ENCODE measurements at regions not wholly inside any gene's neighbourhood (a gene's known extent, or its start where the extent isn't known, plus 50 kb on each side); places are given as distances from the start of the nearest gene placed in this dataset.

DNA sequence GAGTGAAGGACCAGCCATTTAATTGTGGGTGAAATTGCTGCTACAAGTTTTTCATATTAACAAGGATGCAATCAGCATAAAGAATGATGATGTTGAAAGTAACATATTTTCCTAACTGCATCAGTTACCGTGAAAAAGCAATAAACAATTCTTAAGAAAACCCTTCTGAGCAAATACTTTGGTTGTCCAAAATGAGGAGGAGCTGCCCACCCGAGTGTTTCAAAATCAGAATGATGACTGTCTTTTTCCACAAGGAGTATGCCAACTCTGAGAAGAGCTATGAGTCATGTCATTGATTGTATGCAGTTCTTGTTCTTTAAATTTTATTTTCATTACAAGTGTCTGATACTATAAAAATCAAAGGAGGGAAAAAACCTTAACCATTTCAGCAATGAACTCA is 470.5 kb downstream of the COL12A1 start:
- no peak for DNase-seq (ENCODE audit: low spot score)
- Mint-ChIP-seq H3K27ac (ENCODE audit: unreplicated experiment) (peak overlapping the region; percentile 92), H3K27me3 (ENCODE audit: low read depth) (no peaks in the 10 kb centered on the region), H3K4me1 (ENCODE audit: low read depth) (peaks cover 60% of the 10 kb centered on the region), H3K36me3 (ENCODE audit: low read depth) (peaks cover 10% of the 10 kb centered on the region), H3K4me3 (ENCODE audit: unreplicated experiment) (no peak overlapping the region), H3K9me3 (ENCODE audit: low read depth) (peaks cover 17% of the 10 kb centered on the region)
- TF ChIP-seq, protein P1, sequence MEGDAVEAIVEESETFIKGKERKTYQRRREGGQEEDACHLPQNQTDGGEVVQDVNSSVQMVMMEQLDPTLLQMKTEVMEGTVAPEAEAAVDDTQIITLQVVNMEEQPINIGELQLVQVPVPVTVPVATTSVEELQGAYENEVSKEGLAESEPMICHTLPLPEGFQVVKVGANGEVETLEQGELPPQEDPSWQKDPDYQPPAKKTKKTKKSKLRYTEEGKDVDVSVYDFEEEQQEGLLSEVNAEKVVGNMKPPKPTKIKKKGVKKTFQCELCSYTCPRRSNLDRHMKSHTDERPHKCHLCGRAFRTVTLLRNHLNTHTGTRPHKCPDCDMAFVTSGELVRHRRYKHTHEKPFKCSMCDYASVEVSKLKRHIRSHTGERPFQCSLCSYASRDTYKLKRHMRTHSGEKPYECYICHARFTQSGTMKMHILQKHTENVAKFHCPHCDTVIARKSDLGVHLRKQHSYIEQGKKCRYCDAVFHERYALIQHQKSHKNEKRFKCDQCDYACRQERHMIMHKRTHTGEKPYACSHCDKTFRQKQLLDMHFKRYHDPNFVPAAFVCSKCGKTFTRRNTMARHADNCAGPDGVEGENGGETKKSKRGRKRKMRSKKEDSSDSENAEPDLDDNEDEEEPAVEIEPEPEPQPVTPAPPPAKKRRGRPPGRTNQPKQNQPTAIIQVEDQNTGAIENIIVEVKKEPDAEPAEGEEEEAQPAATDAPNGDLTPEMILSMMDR (IDR thresholded peaks at IDR 0.05): no peak

- H3K9me3 Mint-ChIP-seq (ENCODE audit: low read depth): peaks cover 17% of the 10 kb centered on the region
Measured at GRCh38 chr6:74734901-74735300, 471.0 kb downstream of the COL12A1 start.

DNA sequence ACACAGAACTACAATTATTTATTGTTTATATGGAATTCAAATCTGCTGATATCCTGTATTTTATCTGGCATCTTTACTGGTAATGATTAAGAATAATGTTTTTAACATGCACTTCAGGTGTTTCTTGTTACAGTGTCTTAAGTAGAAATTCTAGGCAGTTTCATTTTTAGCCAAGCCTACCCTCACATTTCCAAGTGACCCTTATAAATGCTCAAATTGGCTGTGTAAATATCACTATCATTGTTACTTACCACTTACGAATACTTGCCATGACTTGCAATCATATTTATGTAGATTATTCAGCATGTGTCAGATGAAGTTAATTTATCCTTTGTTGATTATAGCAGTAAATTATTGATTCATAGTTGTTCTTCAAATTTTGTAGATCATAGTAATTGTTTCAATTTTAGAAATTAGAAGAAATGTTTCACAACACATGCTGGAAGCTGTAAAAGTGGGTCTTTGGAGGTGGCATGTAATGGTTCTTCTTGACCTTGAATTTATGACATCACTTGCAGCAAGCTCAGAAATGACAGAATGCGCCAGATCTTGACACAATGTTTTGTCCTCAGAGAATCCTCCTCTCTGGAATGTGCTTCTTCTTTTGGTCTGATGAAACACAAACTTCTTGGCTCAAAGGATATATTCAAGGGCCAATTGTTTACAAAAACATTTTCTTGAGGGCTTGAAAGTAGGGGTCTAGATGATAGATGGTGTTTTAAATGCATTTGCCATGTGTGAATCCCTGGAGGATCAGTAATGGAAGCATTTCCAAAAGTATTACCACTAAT is 471.8 kb downstream of the COL12A1 start:
- no peak for DNase-seq (ENCODE audit: low spot score)
- Mint-ChIP-seq H3K27ac (ENCODE audit: unreplicated experiment) (peak overlapping the region; percentile 92), H3K27me3 (ENCODE audit: low read depth) (no peaks in the 10 kb centered on the region), H3K4me1 (ENCODE audit: low read depth) (peaks cover 65% of the 10 kb centered on the region), H3K36me3 (ENCODE audit: low read depth) (peaks cover 10% of the 10 kb centered on the region), H3K9me3 (ENCODE audit: low read depth) (peaks cover 17% of the 10 kb centered on the region), H3K4me3 (ENCODE audit: unreplicated experiment) (no peak overlapping the region)
- TF ChIP-seq, protein P1 (IDR thresholded peaks at IDR 0.05): no peak

More at GRCh38 chr6:74734901-74735300, 471.0 kb downstream of the COL12A1 start:
- H3K36me3 Mint-ChIP-seq (ENCODE audit: low read depth): peaks cover 10% of the 10 kb centered on the region
- H3K4me3 Mint-ChIP-seq (ENCODE audit: unreplicated experiment): no peak overlapping the region
- H3K27me3 Mint-ChIP-seq (ENCODE audit: low read depth): no peaks in the 10 kb centered on the region
- TF ChIP-seq, protein P1 (IDR thresholded peaks at IDR 0.05): no peak
- H3K4me1 Mint-ChIP-seq (ENCODE audit: low read depth): peaks cover 64% of the 10 kb centered on the region
- DNase-seq (ENCODE audit: low spot score): no peak
- peak overlapping the region; percentile 92 for H3K27ac Mint-ChIP-seq (ENCODE audit: unreplicated experiment)

- TF ChIP-seq, protein P1 (IDR thresholded peaks at IDR 0.05): no peak
- no peak for DNase-seq (ENCODE audit: low spot score)
- H3K4me1 Mint-ChIP-seq (ENCODE audit: low read depth): peaks cover 77% of the 10 kb centered on the region
- peak overlapping the region; percentile 92 for H3K27ac Mint-ChIP-seq (ENCODE audit: unreplicated experiment)
- H3K4me3 Mint-ChIP-seq (ENCODE audit: unreplicated experiment): no peak overlapping the region
- peaks cover 11% of the 10 kb centered on the region for H3K9me3 Mint-ChIP-seq (ENCODE audit: low read depth)
- peaks cover 5% of the 10 kb centered on the region for H3K36me3 Mint-ChIP-seq (ENCODE audit: low read depth)
- no peaks in the 10 kb centered on the region for H3K27me3 Mint-ChIP-seq (ENCODE audit: low read depth)
Measured at GRCh38 chr6:74731931-74732330, 473.9 kb downstream of the COL12A1 start.

DNA sequence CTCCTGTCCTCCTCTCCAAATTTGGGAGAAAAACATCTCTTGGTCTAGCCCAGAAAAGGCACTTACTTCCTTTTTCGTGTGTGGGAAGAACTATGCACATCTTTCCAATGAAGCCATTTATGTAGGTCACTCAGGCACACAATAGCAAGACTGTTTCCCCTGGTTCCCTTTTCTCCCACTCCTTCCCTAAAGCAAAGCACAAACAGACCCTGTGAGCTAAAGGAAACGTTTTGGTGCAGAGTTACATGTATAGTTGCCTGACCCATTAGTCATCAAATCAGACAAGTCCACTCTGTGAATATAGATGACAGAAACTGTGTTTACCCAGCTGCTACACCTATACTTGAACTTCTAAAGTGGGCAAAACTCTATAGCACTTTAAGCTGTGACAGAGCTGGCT is 474.6 kb downstream of the COL12A1 start:
- Mint-ChIP-seq H3K9me3 (ENCODE audit: low read depth) (peaks cover 4% of the 10 kb centered on the region), H3K4me3 (ENCODE audit: unreplicated experiment) (no peak overlapping the region), H3K27me3 (ENCODE audit: low read depth) (no peaks in the 10 kb centered on the region), H3K4me1 (ENCODE audit: low read depth) (peaks cover 81% of the 10 kb centered on the region), H3K36me3 (ENCODE audit: low read depth) (peaks cover 3% of the 10 kb centered on the region), H3K27ac (ENCODE audit: unreplicated experiment) (peak overlapping the region; percentile 92)
- no peak for DNase-seq (ENCODE audit: low spot score)
- TF ChIP-seq, protein P1 (IDR thresholded peaks at IDR 0.05): no peak

Measured in chondrocyte (in vitro differentiated cells).